HCT116 (cell line): ENCODE measurements at regions not wholly inside any gene's neighbourhood (a gene's known extent, or its start where the extent isn't known, plus 50 kb on each side); places are given as distances from the start of the nearest gene placed in this dataset.

Source experiments
- ATAC-seq: fragments of 200-7000 bp; cut with Tn5 transposase; 2 replicates; pipeline ENCODE4 v1.9.1; 2020; ENCODE audit warnings: mild to moderate bottlenecking, moderate library complexity
- BruUV-seq: library from RNA; stranded (reverse); fragments of 400-500 nt; replicated peaks from 2 replicates; lab custom pipeline; 2021; lab: Mats Ljungman, UMichigan
- CTCF ChIA-PET: fragments of 300-600 bp; sonication (Branson Sonifier 250); formaldehyde crosslinking; loops from one replicate; lab custom pipeline; 2021; ENCODE audit warnings: antibody characterized with exemption; lab: Charles Lee
- POLR2A ChIA-PET: fragments of 300-600, 350-600 bp; sonication (Branson Sonifier 250); formaldehyde crosslinking; loops from one replicate; lab custom pipeline; 2021; ENCODE audit warnings: antibody characterized with exemption; lab: Charles Lee
- RAD21 ChIA-PET, 2 experiments: fragments of 300-600 bp; sonication (Branson Sonifier 250); formaldehyde crosslinking; loops; one replicate each; lab custom pipeline; 2023; ENCODE audit warnings: low total read pairs in 2 of 2; ENCODE audit not compliant: uncharacterized antibody in 2 of 2, unreplicated experiment in 2 of 2, low non-redundant PET in 1 of 2; lab: Charles Lee
- DNase-seq: peaks from one replicate; pipeline ENCODE4 v3.0.0-alpha.2; 2010; ENCODE audit warnings: low read depth, low spot score
- H2AFZ ChIP-seq: fragments of 200-600 bp; shearing (Covaris generic), sonication (generic); 2 replicates; pipeline ENCODE4 v1.6.1; 2017; ENCODE audit warnings: low read depth, mixed run types, mixed read lengths, antibody characterized with exemption, low read length; ENCODE audit not compliant: poor library complexity, severe bottlenecking
- H3K27ac ChIP-seq: 2 replicates; pipeline ENCODE4 v1.5.1; 2012; ENCODE audit warnings: low read depth, low read length
- H3K27me3 ChIP-seq: fragments of 200-600 bp; sonication (generic); 2 replicates; pipeline ENCODE4 v1.6.1; 2016; ENCODE audit warnings: mixed run types, low read length, mixed read lengths; ENCODE audit not compliant: insufficient read depth
- H3K36me3 ChIP-seq, 2 experiments: fragments of 200-500 bp in 1 of 2; fragments of 200-600 bp in 1 of 2; sonication (Bioruptor generic) in 1 of 2; sonication (generic) in 1 of 2; 2 replicates each; pipeline versions ENCODE4 v1.5.1 to v1.6.1; 2014 to 2016; ENCODE audit warnings: low read length in 2 of 2, inconsistent platforms in 1 of 2, mixed read lengths in 1 of 2, mixed run types in 1 of 2; ENCODE audit not compliant: insufficient read depth in 2 of 2, control insufficient read depth in 1 of 2
- H3K4me1 ChIP-seq, 2 experiments: fragments of 200-600 bp in 1 of 2; sonication (generic) in 1 of 2; 2 replicates each; pipeline versions ENCODE4 v1.5.1 to v1.6.1; 2012 to 2017; ENCODE audit warnings: low read length in 2 of 2, inconsistent platforms in 1 of 2, mild to moderate bottlenecking in 1 of 2, mixed read lengths in 1 of 2, mixed run types in 1 of 2, moderate library complexity in 1 of 2; ENCODE audit not compliant: insufficient read depth in 2 of 2, control insufficient read depth in 1 of 2
- H3K4me2 ChIP-seq: fragments of 200-600 bp; sonication (generic); 2 replicates; pipeline ENCODE4 v1.6.1; 2017; ENCODE audit warnings: mixed run types, low read length, mixed read lengths
- H3K4me3 ChIP-seq, 2 experiments: fragments of 200-600 bp in 1 of 2; sonication (generic) in 1 of 2; replicated peaks in 1 of 2; 2 replicates each; pipeline ENCODE4 v1.5.1; 2011 to 2016; ENCODE audit warnings: low read length in 2 of 2, control low read depth in 1 of 2, low read depth in 1 of 2, mild to moderate bottlenecking in 1 of 2, mixed read lengths in 1 of 2, mixed run types in 1 of 2
- H3K79me2 ChIP-seq: fragments of 200-600 bp; sonication (generic); 2 replicates; pipeline ENCODE4 v1.6.1; 2017; ENCODE audit warnings: mild to moderate bottlenecking, mixed run types, low read length, moderate library complexity, mixed read lengths; ENCODE audit not compliant: insufficient read depth
- H3K9ac ChIP-seq: fragments of 200-600 bp; sonication (generic); 2 replicates; pipeline ENCODE4 v1.6.1; 2016; ENCODE audit warnings: low read length, mixed read lengths
- H3K9me2 ChIP-seq: fragments of 200-600 bp; sonication (generic), shearing (Covaris generic); 2 replicates; pipeline ENCODE4 v1.6.1; 2017; ENCODE audit warnings: mixed run types, mild to moderate bottlenecking, moderate library complexity; ENCODE audit not compliant: insufficient read depth
- H3K9me3 ChIP-seq, 2 experiments: fragments of 200-500 bp in 1 of 2; fragments of 200-600 bp in 1 of 2; sonication (Bioruptor generic) in 1 of 2; sonication (generic) in 1 of 2; 2 replicates each; pipeline ENCODE4 v1.6.1; 2014 to 2017; ENCODE audit warnings: low read length in 2 of 2, mixed read lengths in 2 of 2, inconsistent platforms in 1 of 2, low read depth in 1 of 2, mild to moderate bottlenecking in 1 of 2, mixed run types in 1 of 2, moderate library complexity in 1 of 2; ENCODE audit not compliant: control insufficient read depth in 1 of 2, insufficient read depth in 1 of 2
- H4K20me1 ChIP-seq: fragments of 200-600 bp; sonication (generic), shearing (Covaris generic); 2 replicates; pipeline ENCODE4 v1.6.1; 2017; ENCODE audit warnings: mixed run types, mild to moderate bottlenecking, moderate library complexity; ENCODE audit not compliant: insufficient read depth
- CBX3 ChIP-seq: IDR thresholded peaks from 2 replicates; pipeline ENCODE4 v1.6.1; 2012; ENCODE audit warnings: low read depth
- EGR1 ChIP-seq: IDR thresholded peaks from 2 replicates; pipeline ENCODE4 v1.6.1; 2012; ENCODE audit warnings: low read depth
- EZH2phosphoT487 ChIP-seq: fragments of 200-600 bp; IDR thresholded peaks from 2 replicates; pipeline ENCODE4 v1.6.1; 2018; ENCODE audit warnings: antibody characterized with exemption, borderline replicate concordance
- FOSL1 ChIP-seq: IDR thresholded peaks from 2 replicates; pipeline ENCODE4 v1.6.1; 2012; ENCODE audit warnings: low read depth
- POLR2AphosphoS5 ChIP-seq: IDR thresholded peaks from 2 replicates; pipeline ENCODE4 v1.6.1; 2011; ENCODE audit warnings: mild to moderate bottlenecking, low read depth, low read length, moderate library complexity
- SIN3A ChIP-seq: IDR thresholded peaks from 2 replicates; pipeline ENCODE4 v1.6.1; 2012; ENCODE audit warnings: low read depth
- SRF ChIP-seq: IDR thresholded peaks from 2 replicates; pipeline ENCODE4 v1.6.1; 2012; ENCODE audit warnings: low read depth
- TCF7L2 ChIP-seq: IDR thresholded peaks from 2 replicates; pipeline ENCODE4 v1.7.0; 2011; ENCODE audit warnings: borderline replicate concordance, inconsistent platforms; ENCODE audit not compliant: insufficient read depth, insufficient read length; ENCODE audit errors: extremely low read depth
- YY1 ChIP-seq: IDR thresholded peaks from 2 replicates; pipeline ENCODE4 v1.6.1; 2011; ENCODE audit warnings: low read length, low read depth, moderate library complexity, mild to moderate bottlenecking; ENCODE audit not compliant: insufficient replicate concordance; ENCODE audit errors: extremely low read depth
- intact Hi-C: fragments of 100-400 bp; cut with micrococcal nuclease; formaldehyde crosslinking; loops from 2 replicates; pipeline ENCODE4 v1.10.0; 2022
- TF ChIP-seq, protein P1 (sequence below): IDR thresholded peaks from 2 replicates; pipeline ENCODE4 v1.6.1; 2011; ENCODE audit warnings: mild to moderate bottlenecking, low read length, moderate library complexity; ENCODE audit not compliant: insufficient replicate concordance; ENCODE audit errors: extremely low read depth
- TF ChIP-seq, protein P2 (sequence below): IDR thresholded peaks from 2 replicates; pipeline ENCODE4 v1.6.1; 2012
- TF ChIP-seq, protein P3 (sequence below), 3 experiments: fragments of 200-600 bp in 1 of 3; sonication (generic) in 1 of 3; IDR thresholded peaks in 2 of 3; conservative IDR thresholded peaks in 1 of 3; 2 replicates each; pipeline ENCODE4 v1.5.1; 2012 to 2017; ENCODE audit warnings: low read depth in 2 of 3, low read length in 2 of 3, antibody characterized with exemption in 1 of 3, borderline replicate concordance in 1 of 3, control low read depth in 1 of 3, mild to moderate bottlenecking in 1 of 3, mixed read lengths in 1 of 3, mixed run types in 1 of 3, moderate library complexity in 1 of 3; ENCODE audit not compliant: insufficient read depth in 1 of 3

DNA sequence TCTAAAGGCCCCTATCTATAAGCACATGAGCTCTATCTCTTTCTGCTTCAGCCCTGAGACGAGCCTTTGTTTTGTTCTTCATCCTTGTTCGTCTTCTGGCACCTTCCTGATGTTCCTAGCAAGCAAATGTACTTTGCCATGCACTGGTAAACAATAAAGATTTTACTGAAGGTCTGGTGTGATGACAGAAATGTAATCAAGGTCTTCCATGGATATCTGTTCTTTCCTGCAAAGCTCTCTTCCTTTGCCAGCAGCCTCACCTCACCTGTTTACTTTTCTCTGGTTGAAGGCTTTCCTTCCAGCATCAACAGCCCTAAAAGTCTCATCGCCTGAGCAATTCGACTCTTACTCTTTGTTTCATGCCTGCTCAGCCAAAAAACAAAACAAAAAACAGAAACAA is 330.3 kb downstream of the PCNX1 start:
- RAD21 ChIA-PET = no interaction called here
- Histone ChIP-seq H3K9ac (no peak overlapping the region), H3K79me2 (no peaks in the 10 kb centered on the region), H3K4me2 (no peak overlapping the region), H3K27ac (no peak overlapping the region), H3K4me1 (no peaks in the 10 kb centered on the region), H4K20me1 (no peaks in the 10 kb centered on the region), H3K4me3 (no peak overlapping the region), H3K27me3 (no peaks in the 10 kb centered on the region), H3K9me2 (no peaks in the 10 kb centered on the region), H3K36me3 (no peaks in the 10 kb centered on the region), H2AFZ (no peak overlapping the region), H3K9me3 (no peaks in the 10 kb centered on the region)
- no TSS peak for BruUV-seq
- POLR2A ChIA-PET = no interaction called here
- no peak for ATAC-seq
- CTCF ChIA-PET = no interaction called here
- intact Hi-C loops = no loop called here
- TF ChIP-seq EGR1 = no peak
- no peak for TF ChIP-seq CBX3
- no peak for TF ChIP-seq EZH2phosphoT487
- no peak for TF ChIP-seq YY1
- TF ChIP-seq, protein P1, sequence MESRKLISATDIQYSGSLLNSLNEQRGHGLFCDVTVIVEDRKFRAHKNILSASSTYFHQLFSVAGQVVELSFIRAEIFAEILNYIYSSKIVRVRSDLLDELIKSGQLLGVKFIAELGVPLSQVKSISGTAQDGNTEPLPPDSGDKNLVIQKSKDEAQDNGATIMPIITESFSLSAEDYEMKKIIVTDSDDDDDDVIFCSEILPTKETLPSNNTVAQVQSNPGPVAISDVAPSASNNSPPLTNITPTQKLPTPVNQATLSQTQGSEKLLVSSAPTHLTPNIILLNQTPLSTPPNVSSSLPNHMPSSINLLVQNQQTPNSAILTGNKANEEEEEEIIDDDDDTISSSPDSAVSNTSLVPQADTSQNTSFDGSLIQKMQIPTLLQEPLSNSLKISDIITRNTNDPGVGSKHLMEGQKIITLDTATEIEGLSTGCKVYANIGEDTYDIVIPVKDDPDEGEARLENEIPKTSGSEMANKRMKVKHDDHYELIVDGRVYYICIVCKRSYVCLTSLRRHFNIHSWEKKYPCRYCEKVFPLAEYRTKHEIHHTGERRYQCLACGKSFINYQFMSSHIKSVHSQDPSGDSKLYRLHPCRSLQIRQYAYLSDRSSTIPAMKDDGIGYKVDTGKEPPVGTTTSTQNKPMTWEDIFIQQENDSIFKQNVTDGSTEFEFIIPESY = no peak
- TF ChIP-seq, protein P2, sequence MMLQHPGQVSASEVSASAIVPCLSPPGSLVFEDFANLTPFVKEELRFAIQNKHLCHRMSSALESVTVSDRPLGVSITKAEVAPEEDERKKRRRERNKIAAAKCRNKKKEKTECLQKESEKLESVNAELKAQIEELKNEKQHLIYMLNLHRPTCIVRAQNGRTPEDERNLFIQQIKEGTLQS = no peak
- no peak for TF ChIP-seq TCF7L2
- TF ChIP-seq, protein P3, sequence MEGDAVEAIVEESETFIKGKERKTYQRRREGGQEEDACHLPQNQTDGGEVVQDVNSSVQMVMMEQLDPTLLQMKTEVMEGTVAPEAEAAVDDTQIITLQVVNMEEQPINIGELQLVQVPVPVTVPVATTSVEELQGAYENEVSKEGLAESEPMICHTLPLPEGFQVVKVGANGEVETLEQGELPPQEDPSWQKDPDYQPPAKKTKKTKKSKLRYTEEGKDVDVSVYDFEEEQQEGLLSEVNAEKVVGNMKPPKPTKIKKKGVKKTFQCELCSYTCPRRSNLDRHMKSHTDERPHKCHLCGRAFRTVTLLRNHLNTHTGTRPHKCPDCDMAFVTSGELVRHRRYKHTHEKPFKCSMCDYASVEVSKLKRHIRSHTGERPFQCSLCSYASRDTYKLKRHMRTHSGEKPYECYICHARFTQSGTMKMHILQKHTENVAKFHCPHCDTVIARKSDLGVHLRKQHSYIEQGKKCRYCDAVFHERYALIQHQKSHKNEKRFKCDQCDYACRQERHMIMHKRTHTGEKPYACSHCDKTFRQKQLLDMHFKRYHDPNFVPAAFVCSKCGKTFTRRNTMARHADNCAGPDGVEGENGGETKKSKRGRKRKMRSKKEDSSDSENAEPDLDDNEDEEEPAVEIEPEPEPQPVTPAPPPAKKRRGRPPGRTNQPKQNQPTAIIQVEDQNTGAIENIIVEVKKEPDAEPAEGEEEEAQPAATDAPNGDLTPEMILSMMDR (IDR thresholded peaks at IDR 0.05 in 2 of 3, conservative IDR thresholded peaks at IDR 0.05 in 1 of 3; ENCODE audit: borderline replicate concordance in 1 of 3, insufficient read depth in 1 of 3, low read depth in 2 of 3, low read length in 2 of 3) = no peak
- TF ChIP-seq SRF = no peak
- TF ChIP-seq SIN3A = no peak
- no peak for TF ChIP-seq POLR2AphosphoS5
- no peak for TF ChIP-seq FOSL1
- DNase-seq = no peak
